ENCODE measurements at regions not wholly inside any gene's neighbourhood (a gene's known extent, or its start where the extent isn't known, plus 50 kb on each side); places are given as distances from the start of the nearest gene placed in this dataset.
"Not testable (repeated sequence)": the region's sequence is repeated elsewhere in the genome, so short reads cannot be mapped to it uniquely, and the experiment has no call there.

GRCh38 chr5:127163750-127164149 lies 90.4 kb upstream of the C5orf63 start:
- Histone ChIP-seq H3K4me1 (ENCODE audit: insufficient read depth, poor library complexity, severe bottlenecking) (no peaks in the 10 kb centered on the region), H3K9me3 (ENCODE audit: severe bottlenecking) (no peaks in the 10 kb centered on the region), H3K36me3 (ENCODE audit: low read depth) (no peaks in the 10 kb centered on the region), H3K4me3 (ENCODE audit: severe bottlenecking) (no peak overlapping the region), H3K27me3 (ENCODE audit: insufficient read depth, poor library complexity, severe bottlenecking) (no peaks in the 10 kb centered on the region), H3K27ac (ENCODE audit: poor library complexity, severe bottlenecking) (no peak overlapping the region)
- ATAC-seq (ENCODE audit: low read depth) (no peak), DNase-seq (ENCODE audit: low spot score) (no peak)
- TF ChIP-seq CTCF (IDR thresholded peaks at IDR 0.05; ENCODE audit: poor library complexity, severe bottlenecking) = no peak

- ATAC-seq (ENCODE audit: low read depth) (no peak), DNase-seq (ENCODE audit: low spot score) (no peak)
- Histone ChIP-seq H3K27me3 (ENCODE audit: insufficient read depth, poor library complexity, severe bottlenecking) (no peaks in the 10 kb centered on the region), H3K36me3 (ENCODE audit: low read depth) (no peaks in the 10 kb centered on the region), H3K4me1 (ENCODE audit: insufficient read depth, poor library complexity, severe bottlenecking) (no peaks in the 10 kb centered on the region), H3K9me3 (ENCODE audit: severe bottlenecking) (no peaks in the 10 kb centered on the region), H3K27ac (ENCODE audit: poor library complexity, severe bottlenecking) (no peak overlapping the region), H3K4me3 (ENCODE audit: severe bottlenecking) (no peak overlapping the region)
- no peak for TF ChIP-seq CTCF (IDR thresholded peaks at IDR 0.05; ENCODE audit: poor library complexity, severe bottlenecking)
Observed at GRCh38 chr5:127170918-127171600, 97.8 kb upstream of the C5orf63 start.

- Histone ChIP-seq H3K27ac (ENCODE audit: poor library complexity, severe bottlenecking) (no peak overlapping the region), H3K4me1 (ENCODE audit: insufficient read depth, poor library complexity, severe bottlenecking) (no peaks in the 10 kb centered on the region), H3K36me3 (ENCODE audit: low read depth) (no peaks in the 10 kb centered on the region), H3K27me3 (ENCODE audit: insufficient read depth, poor library complexity, severe bottlenecking) (no peaks in the 10 kb centered on the region), H3K4me3 (ENCODE audit: severe bottlenecking) (no peak overlapping the region), H3K9me3 (ENCODE audit: severe bottlenecking) (no peaks in the 10 kb centered on the region)
- DNase-seq (ENCODE audit: low spot score) (no peak), ATAC-seq (ENCODE audit: low read depth) (no peak)
- no peak for TF ChIP-seq CTCF (IDR thresholded peaks at IDR 0.05; ENCODE audit: poor library complexity, severe bottlenecking)
Observed at GRCh38 chr5:127176769-127177168, 103.5 kb upstream of the C5orf63 start.

- not testable (repeated sequence) for H3K4me1 ChIP-seq (ENCODE audit: insufficient read depth, poor library complexity, severe bottlenecking); ATAC-seq (ENCODE audit: low read depth); H3K27ac ChIP-seq (ENCODE audit: poor library complexity, severe bottlenecking); H3K4me3 ChIP-seq (ENCODE audit: severe bottlenecking); DNase-seq (ENCODE audit: low spot score); H3K36me3 ChIP-seq (ENCODE audit: low read depth); H3K27me3 ChIP-seq (ENCODE audit: insufficient read depth, poor library complexity, severe bottlenecking); H3K9me3 ChIP-seq (ENCODE audit: severe bottlenecking)
Observed at GRCh38 chr5:127182631-127183030, 108.0 kb upstream of the MEGF10 start.

GRCh38 chr5:127183332-127183731 lies 107.3 kb upstream of the MEGF10 start:
- no peak for DNase-seq (ENCODE audit: low spot score)

More at GRCh38 chr5:127183332-127183731, 107.3 kb upstream of the MEGF10 start:
- Histone ChIP-seq H3K36me3 (ENCODE audit: low read depth) (no peaks in the 10 kb centered on the region), H3K4me1 (ENCODE audit: insufficient read depth, poor library complexity, severe bottlenecking) (no peaks in the 10 kb centered on the region), H3K27me3 (ENCODE audit: insufficient read depth, poor library complexity, severe bottlenecking) (no peaks in the 10 kb centered on the region), H3K4me3 (ENCODE audit: severe bottlenecking) (no peak overlapping the region), H3K9me3 (ENCODE audit: severe bottlenecking) (no peaks in the 10 kb centered on the region), H3K27ac (ENCODE audit: poor library complexity, severe bottlenecking) (no peak overlapping the region)
- TF ChIP-seq CTCF (IDR thresholded peaks at IDR 0.05; ENCODE audit: poor library complexity, severe bottlenecking) = no peak
- no peak for ATAC-seq (ENCODE audit: low read depth)

Measured in RWPE2 (cell line).